Loucy (cell line): ENCODE measurements at regions not wholly inside any gene's neighbourhood (a gene's known extent, or its start where the extent isn't known, plus 50 kb on each side); places are given as distances from the start of the nearest gene placed in this dataset.

ENCODE experiments used
- H2AFZ ChIP-seq: fragments of 200-600 bp; sonication (generic); 2 replicates; pipeline ENCODE4 v1.6.0; 2016; ENCODE audit warnings: antibody characterized with exemption, mild to moderate bottlenecking, low read length, moderate library complexity
- H3F3A ChIP-seq: fragments of 200-600 bp; 2 replicates; pipeline ENCODE4 v1.6.0; 2016; ENCODE audit warnings: antibody characterized with exemption, low read depth, mild to moderate bottlenecking
- H3K27me3 ChIP-seq: fragments of 200-600 bp; sonication (generic); 2 replicates; pipeline ENCODE4 v1.6.1; 2014; ENCODE audit warnings: low read length, mild to moderate bottlenecking; ENCODE audit not compliant: insufficient read depth, poor library complexity, severe bottlenecking
- H3K36me3 ChIP-seq: fragments of 200-600 bp; sonication (generic); 2 replicates; pipeline ENCODE4 v1.6.1; 2016; ENCODE audit warnings: low read length; ENCODE audit not compliant: insufficient read depth
- H3K4me1 ChIP-seq: fragments of 200-600 bp; sonication (generic); 2 replicates; pipeline ENCODE4 v1.5.1; 2014; ENCODE audit warnings: low read length, mild to moderate bottlenecking; ENCODE audit not compliant: insufficient read depth, poor library complexity, severe bottlenecking
- H3K4me2 ChIP-seq: fragments of 200-600 bp; sonication (generic); 2 replicates; pipeline ENCODE4 v1.6.0; 2014; ENCODE audit warnings: antibody characterized with exemption, low read length, low read depth, mild to moderate bottlenecking; ENCODE audit not compliant: poor library complexity, severe bottlenecking
- H3K4me3 ChIP-seq: fragments of 200-600 bp; sonication (generic); 2 replicates; pipeline ENCODE4 v1.5.1; 2014; ENCODE audit warnings: low read length, mild to moderate bottlenecking, mixed read lengths; ENCODE audit not compliant: poor library complexity, severe bottlenecking
- H3K79me2 ChIP-seq: fragments of 200-600 bp; sonication (generic); 2 replicates; pipeline ENCODE4 v1.6.1; 2014; ENCODE audit warnings: low read length; ENCODE audit not compliant: insufficient read depth
- H3K9ac ChIP-seq: fragments of 200-600 bp; sonication (generic); 2 replicates; pipeline ENCODE4 v1.6.0; 2014; ENCODE audit warnings: mild to moderate bottlenecking, low read depth, low read length, moderate library complexity; ENCODE audit not compliant: poor library complexity, severe bottlenecking
- H3K9me2 ChIP-seq: fragments of 200-600 bp; sonication (generic); replicated peaks from 2 replicates; pipeline ENCODE4 v1.6.1; 2016; ENCODE audit warnings: low read depth, low read length, mixed read lengths
- H3K9me3 ChIP-seq: fragments of 200-600 bp; sonication (generic); 2 replicates; pipeline ENCODE4 v1.6.1; 2014; ENCODE audit warnings: mild to moderate bottlenecking, antibody characterized with exemption, low read length, low read depth; ENCODE audit not compliant: insufficient read depth
- H4K20me1 ChIP-seq: fragments of 200-600 bp; sonication (generic); 2 replicates; pipeline ENCODE4 v1.6.0; 2014; ENCODE audit warnings: antibody characterized with exemption, low read length, mild to moderate bottlenecking; ENCODE audit not compliant: insufficient read depth, poor library complexity, severe bottlenecking
- EZH2phosphoT487 ChIP-seq: fragments of 200-600 bp; IDR thresholded peaks from 2 replicates; pipeline ENCODE4 v1.6.1; 2018; ENCODE audit warnings: antibody characterized with exemption, mild to moderate bottlenecking, moderate library complexity, borderline replicate concordance
- TF ChIP-seq, protein P1 (sequence below): fragments of 200-600 bp; sonication (generic); conservative IDR thresholded peaks from 2 replicates; pipeline ENCODE4 v1.5.1; 2014; ENCODE audit warnings: mild to moderate bottlenecking, antibody characterized with exemption, low read length

DNA sequence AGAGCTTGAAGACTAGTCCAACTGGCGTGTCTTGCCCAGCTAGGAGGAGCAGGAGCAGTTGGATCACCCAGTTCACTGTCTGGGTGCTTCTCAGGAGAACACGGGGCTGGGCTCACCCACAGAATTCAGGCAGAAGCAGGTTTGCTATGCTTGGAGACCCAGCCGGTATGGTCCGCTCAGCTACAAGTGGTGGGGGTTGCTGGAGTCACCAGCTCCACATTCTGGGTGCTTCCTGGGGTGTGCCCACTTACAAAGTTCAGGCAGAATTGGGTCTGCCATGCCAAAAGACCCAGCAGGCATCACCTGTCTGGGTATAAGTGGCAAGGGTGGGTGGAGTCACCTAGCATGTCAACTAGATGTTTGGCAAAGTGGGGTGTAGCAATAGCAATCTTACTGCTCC, 1061.8 kb downstream of the PCDH19 start:
- Histone ChIP-seq H3K4me1 (no peaks in the 10 kb centered on the region), H3K9me2 (no peaks in the 10 kb centered on the region), H3K79me2 (no peaks in the 10 kb centered on the region), H3K4me2 (no peak overlapping the region), H2AFZ (no peak overlapping the region), H3K27me3 (no peaks in the 10 kb centered on the region), H3F3A (no peaks in the 10 kb centered on the region), H3K4me3 (no peak overlapping the region), H3K9me3 (no peaks in the 10 kb centered on the region), H3K36me3 (no peaks in the 10 kb centered on the region), H4K20me1 (no peaks in the 10 kb centered on the region), H3K9ac (no peak overlapping the region)
- TF ChIP-seq, protein P1, sequence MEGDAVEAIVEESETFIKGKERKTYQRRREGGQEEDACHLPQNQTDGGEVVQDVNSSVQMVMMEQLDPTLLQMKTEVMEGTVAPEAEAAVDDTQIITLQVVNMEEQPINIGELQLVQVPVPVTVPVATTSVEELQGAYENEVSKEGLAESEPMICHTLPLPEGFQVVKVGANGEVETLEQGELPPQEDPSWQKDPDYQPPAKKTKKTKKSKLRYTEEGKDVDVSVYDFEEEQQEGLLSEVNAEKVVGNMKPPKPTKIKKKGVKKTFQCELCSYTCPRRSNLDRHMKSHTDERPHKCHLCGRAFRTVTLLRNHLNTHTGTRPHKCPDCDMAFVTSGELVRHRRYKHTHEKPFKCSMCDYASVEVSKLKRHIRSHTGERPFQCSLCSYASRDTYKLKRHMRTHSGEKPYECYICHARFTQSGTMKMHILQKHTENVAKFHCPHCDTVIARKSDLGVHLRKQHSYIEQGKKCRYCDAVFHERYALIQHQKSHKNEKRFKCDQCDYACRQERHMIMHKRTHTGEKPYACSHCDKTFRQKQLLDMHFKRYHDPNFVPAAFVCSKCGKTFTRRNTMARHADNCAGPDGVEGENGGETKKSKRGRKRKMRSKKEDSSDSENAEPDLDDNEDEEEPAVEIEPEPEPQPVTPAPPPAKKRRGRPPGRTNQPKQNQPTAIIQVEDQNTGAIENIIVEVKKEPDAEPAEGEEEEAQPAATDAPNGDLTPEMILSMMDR = no peak

DNA sequence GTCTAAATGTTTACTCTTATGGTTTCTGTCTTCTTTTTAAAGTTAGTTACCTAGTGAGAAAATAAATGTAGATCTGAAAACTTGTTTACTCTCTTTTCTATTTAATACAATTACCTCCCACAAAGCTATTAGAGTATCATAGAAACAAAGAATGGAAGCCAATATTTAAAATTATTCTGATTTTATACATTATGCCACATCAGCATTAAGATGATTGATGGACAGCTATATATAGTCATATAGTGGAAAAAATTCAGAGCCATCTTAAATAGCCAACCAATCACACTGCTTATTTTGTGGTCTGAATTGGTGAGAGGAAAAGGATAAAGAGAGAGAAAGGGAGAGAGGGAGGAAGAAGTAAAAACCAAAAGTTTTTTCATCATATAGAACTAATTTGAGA, 1101.8 kb downstream of the PCDH19 start:
- Histone ChIP-seq H3K9me2 (no peaks in the 10 kb centered on the region), H3F3A (no peaks in the 10 kb centered on the region), H3K4me2 (no peak overlapping the region), H3K27me3 (no peaks in the 10 kb centered on the region), H3K79me2 (no peaks in the 10 kb centered on the region), H3K36me3 (no peaks in the 10 kb centered on the region), H2AFZ (no peak overlapping the region), H3K9me3 (no peaks in the 10 kb centered on the region), H3K4me1 (no peaks in the 10 kb centered on the region), H4K20me1 (no peaks in the 10 kb centered on the region), H3K4me3 (no peak overlapping the region), H3K9ac (no peak overlapping the region)
- TF ChIP-seq EZH2phosphoT487 = no peak
- TF ChIP-seq, protein P1 = no peak

DNA sequence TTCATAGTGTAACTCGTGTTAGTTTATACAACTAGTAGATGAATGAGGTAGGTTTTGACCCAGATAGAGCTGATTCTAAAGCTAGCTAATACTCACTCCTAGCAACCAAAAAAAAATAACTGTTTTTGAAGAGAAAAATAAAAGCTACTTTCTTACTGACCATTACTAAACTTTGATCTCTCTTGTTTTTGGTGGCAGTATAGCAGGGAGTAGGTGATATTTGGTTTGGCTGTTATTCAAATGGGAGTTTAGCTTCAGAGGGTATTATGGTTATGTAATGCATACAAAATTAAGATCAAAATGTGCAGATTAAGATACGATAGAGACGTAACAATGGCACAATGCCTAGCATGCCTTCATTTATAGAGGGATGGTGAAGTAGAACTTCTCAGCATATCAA, 1104.5 kb downstream of the PCDH19 start:
- Histone ChIP-seq H2AFZ (no peak overlapping the region), H3K9me2 (no peaks in the 10 kb centered on the region), H3K79me2 (no peaks in the 10 kb centered on the region), H3K9me3 (no peaks in the 10 kb centered on the region), H3K36me3 (no peaks in the 10 kb centered on the region), H3F3A (no peaks in the 10 kb centered on the region), H3K4me2 (no peak overlapping the region), H3K4me1 (no peaks in the 10 kb centered on the region), H3K9ac (no peak overlapping the region), H3K27me3 (no peaks in the 10 kb centered on the region), H3K4me3 (no peak overlapping the region), H4K20me1 (no peaks in the 10 kb centered on the region)
- TF ChIP-seq EZH2phosphoT487 = no peak
- TF ChIP-seq, protein P1 = no peak
